ENCODE measurements at regions not wholly inside any gene's neighbourhood (a gene's known extent, or its start where the extent isn't known, plus 50 kb on each side); places are given as distances from the start of the nearest gene placed in this dataset.

GRCh38 chr2:118589721-118590120 is 257.7 kb downstream of the EN1 start:
- DNase-seq (ENCODE audit: extremely low read depth, low read depth) = no peak
- TF ChIP-seq CTCF (IDR thresholded peaks at IDR 0.05; ENCODE audit: low read depth, low read length, missing control alignments) = no peak
- no peak overlapping the region for H3K4me3 ChIP-seq (replicated peaks; ENCODE audit: low read depth, low read length)

- no peak for TF ChIP-seq CTCF (IDR thresholded peaks at IDR 0.05; ENCODE audit: low read depth, low read length, missing control alignments)
- H3K4me3 ChIP-seq (replicated peaks; ENCODE audit: low read depth, low read length) = no peak overlapping the region
- no peak for DNase-seq (ENCODE audit: extremely low read depth, low read depth)
These were observed 258.6 kb downstream of the EN1 start for GRCh38 chr2:118588850-118589249.

- no peak for DNase-seq (ENCODE audit: extremely low read depth, low read depth)
- no peak overlapping the region for H3K4me3 ChIP-seq (replicated peaks; ENCODE audit: low read depth, low read length)
These were observed 261.1 kb downstream of the EN1 start for GRCh38 chr2:118586312-118586711.

GRCh38 chr2:118584877-118585276 is 262.6 kb downstream of the EN1 start:
- no peak for TF ChIP-seq CTCF (IDR thresholded peaks at IDR 0.05; ENCODE audit: low read depth, low read length, missing control alignments)
- H3K4me3 ChIP-seq (replicated peaks; ENCODE audit: low read depth, low read length) = no peak overlapping the region
- DNase-seq (ENCODE audit: extremely low read depth, low read depth) = no peak

More at GRCh38 chr2:118586312-118586711, 261.1 kb downstream of the EN1 start:
- TF ChIP-seq CTCF (IDR thresholded peaks at IDR 0.05; ENCODE audit: low read depth, low read length, missing control alignments) = no peak

- no peak for TF ChIP-seq CTCF (IDR thresholded peaks at IDR 0.05; ENCODE audit: low read depth, low read length, missing control alignments)
- H3K4me3 ChIP-seq (replicated peaks; ENCODE audit: low read depth, low read length) = no peak overlapping the region
- no peak for DNase-seq (ENCODE audit: extremely low read depth, low read depth)
These were observed 263.2 kb downstream of the EN1 start for GRCh38 chr2:118584062-118584749.

- no peak for DNase-seq (ENCODE audit: extremely low read depth, low read depth)
- no peak overlapping the region for H3K4me3 ChIP-seq (replicated peaks; ENCODE audit: low read depth, low read length)
- TF ChIP-seq CTCF (IDR thresholded peaks at IDR 0.05; ENCODE audit: low read depth, low read length, missing control alignments) = no peak
These were observed 265.4 kb downstream of the EN1 start for GRCh38 chr2:118582058-118582457.

GRCh38 chr2:118580651-118581050 is 266.8 kb downstream of the EN1 start:
- TF ChIP-seq CTCF (IDR thresholded peaks at IDR 0.05; ENCODE audit: low read depth, low read length, missing control alignments) = no peak
- no peak overlapping the region for H3K4me3 ChIP-seq (replicated peaks; ENCODE audit: low read depth, low read length)
- no peak for DNase-seq (ENCODE audit: extremely low read depth, low read depth)
